K562 (cell line): ENCODE measurements at regions not wholly inside any gene's neighbourhood (a gene's known extent, or its start where the extent isn't known, plus 50 kb on each side); places are given as distances from the start of the nearest gene placed in this dataset.

Source experiments
- ATAC-seq: fragments of 200-7000 bp; cut with Tn5 transposase; 3 replicates; pipeline ENCODE4 v1.9.1; 2020; ENCODE audit warnings: moderate library complexity
- BruUV-seq: library from RNA; stranded (reverse); fragments of 400-500 nt; replicated peaks from 2 replicates; lab custom pipeline; 2021; lab: Mats Ljungman, UMichigan
- CTCF ChIA-PET: fragments of 300-600 bp; formaldehyde crosslinking; extraction: SDS; loops from one replicate; lab custom pipeline; 2021; ENCODE audit warnings: low intra/inter-chr PET ratio; lab: Yijun Ruan, JAX
- POLR2A ChIA-PET: fragments of 300-600, 350-650 bp; sonication (Branson Sonifier 250); formaldehyde crosslinking; extraction: SDS; loops from one replicate; lab custom pipeline; 2021; ENCODE audit warnings: antibody characterized with exemption, inconsistent platforms; lab: Yijun Ruan, JAX
- DNase-seq, 4 experiments: peaks; one replicate each; pipeline versions ENCODE4 v3.0.0 to v3.0.0-alpha.2; 2011 to 2018; ENCODE audit warnings: low spot score in 3 of 4, mixed read lengths in 3 of 4; ENCODE audit errors: extremely low read depth in 1 of 4
- FAIRE-seq: peaks from 2 replicates; lab custom pipeline; 2011; peaks lifted over from hg19 to GRCh38; lab: Jason Lieb, UNC
- H2AFZ ChIP-seq: 2 replicates; pipeline ENCODE4 v1.6.0; 2011; ENCODE audit warnings: low read depth, low read length, control low read depth, inconsistent platforms
- H3K27ac ChIP-seq: fragments of 200-600 bp; 3 replicates; pipeline ENCODE4 v1.8.0; 2011; ENCODE audit warnings: low read depth, mild to moderate bottlenecking, control low read depth, inconsistent platforms, low read length, moderate library complexity, mixed read lengths; ENCODE audit errors: extremely low read depth
- H3K27me3 ChIP-seq, 2 experiments: fragments of 300-600 bp in 1 of 2; 2 replicates in 1 of 2; 3 replicates in 1 of 2; pipeline versions ENCODE4 v1.6.0 to v1.8.0; 2011; ENCODE audit warnings: inconsistent platforms in 2 of 2, low read length in 2 of 2, mild to moderate bottlenecking in 1 of 2, mixed read lengths in 1 of 2, moderate library complexity in 1 of 2; ENCODE audit not compliant: control insufficient read depth in 2 of 2, insufficient read depth in 2 of 2
- H3K36me3 ChIP-seq: fragments of 300-600 bp; 3 replicates; pipeline ENCODE4 v1.8.0; 2011; ENCODE audit warnings: mild to moderate bottlenecking, low read length, inconsistent platforms; ENCODE audit not compliant: control insufficient read depth, insufficient read depth
- H3K4me1 ChIP-seq, 2 experiments: fragments of 200-600 bp in 1 of 2; replicated peaks in 1 of 2; 2 replicates in 1 of 2; 3 replicates in 1 of 2; pipeline versions ENCODE4 v1.5.1 to v1.8.0; 2011; ENCODE audit warnings: inconsistent platforms in 2 of 2, low read length in 2 of 2, mild to moderate bottlenecking in 1 of 2, mixed read lengths in 1 of 2, moderate library complexity in 1 of 2; ENCODE audit not compliant: control insufficient read depth in 2 of 2, insufficient read depth in 2 of 2
- H3K4me2 ChIP-seq: 2 replicates; pipeline ENCODE4 v1.6.1; 2011; ENCODE audit warnings: low read length, control low read depth, inconsistent platforms, mixed read lengths; ENCODE audit not compliant: insufficient read depth
- H3K4me3 ChIP-seq: fragments of 200-600 bp; sonication (generic), shearing (Covaris generic); 2 replicates; pipeline ENCODE4 v1.5.1; 2016; ENCODE audit warnings: control low read depth, inconsistent platforms
- H3K79me2 ChIP-seq: fragments of 200-600 bp; 3 replicates; pipeline ENCODE4 v1.8.0; 2011; ENCODE audit warnings: low read length, inconsistent platforms; ENCODE audit not compliant: control insufficient read depth, insufficient read depth
- H3K9ac ChIP-seq, 2 experiments: 2 replicates each; pipeline versions ENCODE4 v1.6.0 to v1.6.1; 2011; ENCODE audit warnings: low read depth in 2 of 2, low read length in 2 of 2, control low read depth in 1 of 2, inconsistent platforms in 1 of 2, mild to moderate bottlenecking in 1 of 2, mixed read lengths in 1 of 2; ENCODE audit not compliant: insufficient read depth in 1 of 2
- H3K9me1 ChIP-seq: one replicate; pipeline ENCODE4 v1.6.0; 2011; ENCODE audit warnings: inconsistent platforms, mild to moderate bottlenecking, low read length, moderate library complexity; ENCODE audit not compliant: control insufficient read depth, insufficient read depth
- H3K9me3 ChIP-seq: replicated peaks from 2 replicates; pipeline ENCODE4 v1.5.1; 2011; ENCODE audit warnings: low read depth, low read length, inconsistent platforms; ENCODE audit not compliant: control insufficient read depth, insufficient read depth
- H4K20me1 ChIP-seq: replicated peaks from 2 replicates; pipeline ENCODE4 v1.6.1; 2011; ENCODE audit warnings: low read length, inconsistent platforms, mixed read lengths; ENCODE audit not compliant: control insufficient read depth, insufficient read depth
- KLF13 ChIP-seq: fragments of 450-650 bp; IDR thresholded peaks from 2 replicates; pipeline ENCODE4 v1.6.1; 2016; ENCODE audit warnings: missing genetic modification characterization, low read depth, mild to moderate bottlenecking, missing compliant biosample characterization, moderate library complexity, borderline replicate concordance
- NONO ChIP-seq, 2 experiments: fragments of 200-400 bp in 1 of 2; fragments of 450-650 bp in 1 of 2; formaldehyde crosslinking in 1 of 2; IDR thresholded peaks; 2 replicates each; pipeline ENCODE4 v1.6.1; 2017; ENCODE audit warnings: low read depth in 2 of 2, mild to moderate bottlenecking in 2 of 2, moderate library complexity in 2 of 2, low read length in 1 of 2
- PRMT5 ChIP-seq: sonication (generic); formaldehyde crosslinking; IDR thresholded peaks from 2 replicates; pipeline ENCODE4 v1.5.0; 2020; ENCODE audit warnings: missing genetic modification reagents
- ZNF75A ChIP-seq: fragments of 450-650 bp; formaldehyde crosslinking; IDR thresholded peaks from 2 replicates; pipeline ENCODE4 v1.4.0; 2020; ENCODE audit warnings: mild to moderate bottlenecking
- WGBS: fragments of 100-300 bp; shearing (Covaris generic); methylation state at CpG from one replicate; pipeline ENCODE4 v1.1.6; 2016; ENCODE audit warnings: low coverage, mixed read lengths; ENCODE audit not compliant: insufficient coverage; ENCODE audit errors: missing lambda C conversion rate; 5-methylcytosine and 5-hydroxymethylcytosine counted together
- in situ Hi-C: fragments of 300-500 bp; cut with MboI; formaldehyde crosslinking; loops from 4 replicates; pipeline ENCODE4 v1.15.0; 2018; ENCODE audit warnings: inconsistent platforms, mixed read lengths
- intact Hi-C: fragments of 100-400 bp; cut with micrococcal nuclease; formaldehyde crosslinking; loops from 2 replicates; pipeline ENCODE4 v1.14.2; 2022
- TF ChIP-seq, protein P1 (sequence below), 2 experiments: fragments of 450-650 bp; formaldehyde crosslinking in 1 of 2; IDR thresholded peaks; 2 replicates each; pipeline versions ENCODE4 v1.4.0 to v1.6.1; 2014 to 2020; ENCODE audit warnings: mild to moderate bottlenecking in 2 of 2, borderline replicate concordance in 1 of 2, low read depth in 1 of 2
- TF ChIP-seq, protein P2 (sequence below): sonication (generic); formaldehyde crosslinking; IDR thresholded peaks from 2 replicates; pipeline ENCODE4 v1.8.0; 2022; ENCODE audit warnings: mild to moderate bottlenecking, missing genetic modification reagents, borderline replicate concordance
- TF ChIP-seq, protein P3 (sequence below): fragments of 450-650 bp; IDR thresholded peaks from 2 replicates; pipeline ENCODE4 v1.6.1; 2017; ENCODE audit warnings: mild to moderate bottlenecking, moderate library complexity

DNA sequence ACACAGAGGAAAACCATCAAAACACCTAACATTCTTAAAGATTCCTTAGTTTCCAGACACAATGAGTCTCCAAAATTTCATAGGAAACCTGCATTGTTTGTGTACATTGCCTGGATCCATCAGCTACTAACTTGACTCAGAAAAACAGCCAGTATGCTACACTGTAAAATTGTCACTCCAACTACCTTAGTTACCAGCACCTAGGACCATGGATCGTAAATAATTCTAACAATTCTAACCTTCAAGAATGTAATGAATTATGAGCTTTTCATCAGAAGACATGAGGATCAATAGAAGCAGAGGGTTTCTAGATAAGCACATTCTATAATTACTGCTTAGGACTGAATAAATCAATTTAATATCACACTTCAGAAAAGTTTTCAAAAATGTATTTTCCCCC lies 851.5 kb downstream of the SORCS1 start:
- H2AFZ ChIP-seq: no peak overlapping the region
- TF ChIP-seq, protein P1, sequence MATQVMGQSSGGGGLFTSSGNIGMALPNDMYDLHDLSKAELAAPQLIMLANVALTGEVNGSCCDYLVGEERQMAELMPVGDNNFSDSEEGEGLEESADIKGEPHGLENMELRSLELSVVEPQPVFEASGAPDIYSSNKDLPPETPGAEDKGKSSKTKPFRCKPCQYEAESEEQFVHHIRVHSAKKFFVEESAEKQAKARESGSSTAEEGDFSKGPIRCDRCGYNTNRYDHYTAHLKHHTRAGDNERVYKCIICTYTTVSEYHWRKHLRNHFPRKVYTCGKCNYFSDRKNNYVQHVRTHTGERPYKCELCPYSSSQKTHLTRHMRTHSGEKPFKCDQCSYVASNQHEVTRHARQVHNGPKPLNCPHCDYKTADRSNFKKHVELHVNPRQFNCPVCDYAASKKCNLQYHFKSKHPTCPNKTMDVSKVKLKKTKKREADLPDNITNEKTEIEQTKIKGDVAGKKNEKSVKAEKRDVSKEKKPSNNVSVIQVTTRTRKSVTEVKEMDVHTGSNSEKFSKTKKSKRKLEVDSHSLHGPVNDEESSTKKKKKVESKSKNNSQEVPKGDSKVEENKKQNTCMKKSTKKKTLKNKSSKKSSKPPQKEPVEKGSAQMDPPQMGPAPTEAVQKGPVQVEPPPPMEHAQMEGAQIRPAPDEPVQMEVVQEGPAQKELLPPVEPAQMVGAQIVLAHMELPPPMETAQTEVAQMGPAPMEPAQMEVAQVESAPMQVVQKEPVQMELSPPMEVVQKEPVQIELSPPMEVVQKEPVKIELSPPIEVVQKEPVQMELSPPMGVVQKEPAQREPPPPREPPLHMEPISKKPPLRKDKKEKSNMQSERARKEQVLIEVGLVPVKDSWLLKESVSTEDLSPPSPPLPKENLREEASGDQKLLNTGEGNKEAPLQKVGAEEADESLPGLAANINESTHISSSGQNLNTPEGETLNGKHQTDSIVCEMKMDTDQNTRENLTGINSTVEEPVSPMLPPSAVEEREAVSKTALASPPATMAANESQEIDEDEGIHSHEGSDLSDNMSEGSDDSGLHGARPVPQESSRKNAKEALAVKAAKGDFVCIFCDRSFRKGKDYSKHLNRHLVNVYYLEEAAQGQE (IDR thresholded peaks at IDR 0.05; ENCODE audit: borderline replicate concordance): no peak
- TF ChIP-seq, protein P1 (CRISPR knock-in tag; IDR thresholded peaks at IDR 0.05; ENCODE audit: low read depth): no peak
- no peak for TF ChIP-seq NONO (IDR thresholded peaks at IDR 0.05; ENCODE audit: low read depth in 2 of 2, low read length in 1 of 2)
- TF ChIP-seq PRMT5: no peak
- no peak for TF ChIP-seq ZNF75A (CRISPR knock-in tag)
- no peak for TF ChIP-seq KLF13
- TF ChIP-seq, protein P2, sequence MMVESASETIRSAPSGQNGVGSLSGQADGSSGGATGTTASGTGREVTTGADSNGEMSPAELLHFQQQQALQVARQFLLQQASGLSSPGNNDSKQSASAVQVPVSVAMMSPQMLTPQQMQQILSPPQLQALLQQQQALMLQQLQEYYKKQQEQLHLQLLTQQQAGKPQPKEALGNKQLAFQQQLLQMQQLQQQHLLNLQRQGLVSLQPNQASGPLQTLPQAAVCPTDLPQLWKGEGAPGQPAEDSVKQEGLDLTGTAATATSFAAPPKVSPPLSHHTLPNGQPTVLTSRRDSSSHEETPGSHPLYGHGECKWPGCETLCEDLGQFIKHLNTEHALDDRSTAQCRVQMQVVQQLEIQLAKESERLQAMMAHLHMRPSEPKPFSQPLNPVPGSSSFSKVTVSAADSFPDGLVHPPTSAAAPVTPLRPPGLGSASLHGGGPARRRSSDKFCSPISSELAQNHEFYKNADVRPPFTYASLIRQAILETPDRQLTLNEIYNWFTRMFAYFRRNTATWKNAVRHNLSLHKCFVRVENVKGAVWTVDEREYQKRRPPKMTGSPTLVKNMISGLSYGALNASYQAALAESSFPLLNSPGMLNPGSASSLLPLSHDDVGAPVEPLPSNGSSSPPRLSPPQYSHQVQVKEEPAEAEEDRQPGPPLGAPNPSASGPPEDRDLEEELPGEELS (CRISPR knock-in tag): no peak
- TF ChIP-seq, protein P3, sequence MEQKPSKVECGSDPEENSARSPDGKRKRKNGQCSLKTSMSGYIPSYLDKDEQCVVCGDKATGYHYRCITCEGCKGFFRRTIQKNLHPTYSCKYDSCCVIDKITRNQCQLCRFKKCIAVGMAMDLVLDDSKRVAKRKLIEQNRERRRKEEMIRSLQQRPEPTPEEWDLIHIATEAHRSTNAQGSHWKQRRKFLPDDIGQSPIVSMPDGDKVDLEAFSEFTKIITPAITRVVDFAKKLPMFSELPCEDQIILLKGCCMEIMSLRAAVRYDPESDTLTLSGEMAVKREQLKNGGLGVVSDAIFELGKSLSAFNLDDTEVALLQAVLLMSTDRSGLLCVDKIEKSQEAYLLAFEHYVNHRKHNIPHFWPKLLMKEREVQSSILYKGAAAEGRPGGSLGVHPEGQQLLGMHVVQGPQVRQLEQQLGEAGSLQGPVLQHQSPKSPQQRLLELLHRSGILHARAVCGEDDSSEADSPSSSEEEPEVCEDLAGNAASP: no peak
- 0% methylated on average over 1 of the region's 1 CpG for WGBS
- no peak overlapping the region for H3K9ac ChIP-seq
- no peaks in the 10 kb centered on the region for H3K79me2 ChIP-seq
- FAIRE-seq: no peak
- H4K20me1 ChIP-seq: no peaks in the 10 kb centered on the region
- in situ Hi-C loops: no loop called here
- no TSS peak for BruUV-seq
- H3K9me3 ChIP-seq: no peaks in the 10 kb centered on the region
- no peak for ATAC-seq
- H3K4me2 ChIP-seq: no peak overlapping the region
- no peak overlapping the region for H3K27ac ChIP-seq
- H3K9me1 ChIP-seq: no peaks in the 10 kb centered on the region
- no peak for DNase-seq
- H3K36me3 ChIP-seq: no peaks in the 10 kb centered on the region
- no peak overlapping the region for H3K4me3 ChIP-seq
- intact Hi-C loops: no loop called here
- H3K27me3 ChIP-seq: no peaks in the 10 kb centered on the region
- H3K4me1 ChIP-seq: no peaks in the 10 kb centered on the region
- CTCF ChIA-PET: no interaction called here
- POLR2A ChIA-PET: no interaction called here
